Activated CD8-positive, alpha-beta memory T cell treated with anti-CD3 and anti-CD28 coated beads, Interleukin-2, amount 10 ng/mL, durations not matched to agents 7 days and 5 days (primary cell): ENCODE measurements at regions not wholly inside any gene's neighbourhood (a gene's known extent, or its start where the extent isn't known, plus 50 kb on each side); places are given as distances from the start of the nearest gene placed in this dataset.
A peak's percentile ranks its signal among the peaks of the same experiment; 100 is the strongest.
"Not testable (repeated sequence)": the region's sequence is repeated elsewhere in the genome, so short reads cannot be mapped to it uniquely, and the experiment has no call there.

Source experiments
- ATAC-seq: fragments of 150-1000 bp; cut with Tn5 transposase; one replicate; pipeline ENCODE4 v1.10.0; 2021; ENCODE audit warnings: moderate library complexity
- CTCF ChIA-PET: fragments of 350-600 bp; sonication (Branson Sonifier 250); formaldehyde crosslinking; loops from one replicate; lab custom pipeline; 2021; ENCODE audit warnings: antibody characterized with exemption; lab: Charles Lee
- DNase-seq: peaks from one replicate; pipeline ENCODE4 v3.0.0-alpha.2; 2020
- H3K27ac Mint-ChIP-seq: one replicate; pipeline ENCODE4 v1.8.0; 2021; ENCODE audit warnings: mild to moderate bottlenecking, mixed read lengths
- H3K27me3 Mint-ChIP-seq: one replicate; pipeline ENCODE4 v1.8.0; 2021; ENCODE audit warnings: mixed read lengths
- H3K36me3 Mint-ChIP-seq: one replicate; pipeline ENCODE4 v1.8.0; 2021; ENCODE audit warnings: mild to moderate bottlenecking, mixed read lengths
- H3K4me1 Mint-ChIP-seq: one replicate; pipeline ENCODE4 v1.8.0; 2021; ENCODE audit warnings: mixed read lengths
- H3K4me3 Mint-ChIP-seq: one replicate; pipeline ENCODE4 v1.8.0; 2021; ENCODE audit warnings: mild to moderate bottlenecking, moderate library complexity, mixed read lengths
- H3K9me3 Mint-ChIP-seq: one replicate; pipeline ENCODE4 v1.8.0; 2022; ENCODE audit warnings: low read depth, mixed read lengths

DNA sequence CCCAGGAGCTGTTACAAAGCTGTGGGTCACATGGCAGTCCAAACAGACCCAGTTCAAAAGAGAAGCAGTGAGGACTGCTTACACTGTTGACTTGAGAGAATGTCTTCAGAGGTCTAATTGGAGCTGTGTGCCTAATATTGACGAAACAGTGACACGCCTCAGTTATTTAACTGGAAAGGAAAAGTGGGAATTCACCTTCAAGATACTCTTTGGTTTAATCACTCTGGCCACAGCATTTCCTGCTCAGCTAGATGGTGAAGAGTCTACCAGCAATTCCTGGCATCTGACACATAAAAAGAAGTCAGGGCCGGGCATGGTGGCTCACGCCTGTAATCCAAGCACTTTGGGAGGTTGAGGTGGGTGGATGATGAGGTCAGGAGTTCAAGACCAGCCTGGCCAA is 326.4 kb downstream of the SV2B start:
- CTCF ChIA-PET, result no interaction called here
- H3K4me1 Mint-ChIP-seq, result peaks cover 42% of the 10 kb centered on the region
- H3K4me3 Mint-ChIP-seq, result no peak overlapping the region
- H3K27me3 Mint-ChIP-seq, result peaks cover 8% of the 10 kb centered on the region
- peaks cover 6% of the 10 kb centered on the region for H3K36me3 Mint-ChIP-seq
- DNase-seq (no peak), ATAC-seq (no peak)
- H3K9me3 Mint-ChIP-seq, result no peaks in the 10 kb centered on the region
- no peak overlapping the region for H3K27ac Mint-ChIP-seq

DNA sequence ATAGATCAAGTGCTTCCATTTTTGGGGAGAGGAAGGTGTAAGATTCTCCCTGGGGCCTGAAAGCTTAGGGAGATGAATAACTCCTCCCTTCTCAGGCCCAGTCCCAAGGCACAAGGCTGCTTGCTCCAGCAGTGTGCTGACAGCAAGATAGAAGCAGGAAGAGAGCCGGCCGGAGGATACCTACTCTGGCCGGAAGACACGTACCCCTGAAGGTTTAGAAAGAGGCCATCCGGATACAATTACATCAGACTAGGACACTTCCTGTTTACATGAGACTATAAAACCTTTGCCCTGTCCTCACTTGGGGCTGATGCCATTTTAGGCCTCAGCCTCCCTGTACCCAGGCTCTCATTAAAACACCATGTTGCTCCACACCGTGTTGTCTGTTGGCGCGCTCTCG is 329.9 kb downstream of the SV2B start:
- no peaks in the 10 kb centered on the region for H3K9me3 Mint-ChIP-seq
- no peak for ATAC-seq
- peaks cover 3% of the 10 kb centered on the region for H3K27me3 Mint-ChIP-seq
- CTCF ChIA-PET, result no interaction called here
- H3K4me3 Mint-ChIP-seq, result no peak overlapping the region
- H3K4me1 Mint-ChIP-seq, result peaks cover 15% of the 10 kb centered on the region
- H3K27ac Mint-ChIP-seq, result no peak overlapping the region
- DNase-seq, result no peak
- peaks cover 2% of the 10 kb centered on the region for H3K36me3 Mint-ChIP-seq

DNA sequence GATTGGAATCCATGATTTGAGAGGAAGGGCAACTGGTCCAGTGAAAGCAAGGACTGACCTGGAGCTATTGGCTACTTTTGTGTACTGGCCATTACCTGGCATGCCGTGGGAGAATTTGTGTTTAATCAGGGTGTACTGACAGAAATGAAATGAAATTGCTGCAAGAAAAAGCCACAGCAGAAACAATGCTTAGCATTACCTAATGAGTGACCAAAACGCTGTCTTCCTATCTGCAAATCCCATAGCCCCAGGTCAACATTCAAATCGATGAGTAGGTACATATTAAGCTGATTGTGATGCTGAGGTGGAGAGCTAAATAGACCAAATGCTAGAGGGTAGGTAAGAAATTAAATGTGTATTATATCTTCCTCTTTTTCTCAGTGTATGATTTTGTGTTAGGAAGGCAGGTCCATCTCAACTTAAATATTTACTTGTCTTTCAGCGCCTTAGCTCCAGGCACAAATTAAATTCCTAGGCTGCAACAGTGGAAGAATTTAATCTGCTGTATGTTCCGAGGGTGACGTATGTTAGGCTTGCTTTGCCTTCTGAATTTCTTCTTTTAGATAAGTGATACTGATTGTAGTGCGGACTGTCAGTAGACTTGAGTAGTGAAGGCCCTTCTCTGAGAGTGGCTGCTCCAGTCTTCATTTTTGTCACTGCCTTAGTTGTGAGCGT is 331.1 kb downstream of the SV2B start:
- Mint-ChIP-seq H3K27me3 (no peaks in the 10 kb centered on the region), H3K9me3 (no peaks in the 10 kb centered on the region), H3K4me1 (peaks cover 13% of the 10 kb centered on the region), H3K27ac (no peak overlapping the region), H3K36me3 (peaks cover 1% of the 10 kb centered on the region), H3K4me3 (no peak overlapping the region)
- DNase-seq, result no peak
- CTCF ChIA-PET, result no interaction called here
- no peak for ATAC-seq

DNA sequence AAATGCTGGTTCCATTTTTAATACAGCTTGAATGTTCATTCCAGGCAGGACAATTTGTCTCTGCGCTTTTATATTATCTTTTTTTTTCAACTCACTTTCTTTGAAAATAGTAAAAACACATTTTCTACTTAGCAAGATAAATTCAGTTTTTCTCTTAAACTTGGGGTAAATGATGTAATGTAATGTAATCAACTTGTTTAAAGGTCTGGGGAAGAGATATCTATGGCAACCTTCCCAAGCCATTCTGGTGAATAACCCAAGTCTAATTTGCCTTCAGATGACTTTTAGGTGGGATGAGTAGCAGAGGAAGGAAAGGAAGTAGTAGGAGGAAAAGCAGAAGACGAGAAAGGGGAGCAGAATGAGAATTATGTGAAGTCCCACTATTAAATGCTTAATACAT is 335.1 kb downstream of the SV2B start:
- CTCF ChIA-PET, result interaction anchor here (1.3 kb wide), 1 partner anchor 271 kb away, joined by 3 read pairs; no protein-coding TSS in a partner anchor
- H3K4me3 Mint-ChIP-seq, result no peak overlapping the region
- H3K27ac Mint-ChIP-seq, result no peak overlapping the region
- ATAC-seq (no peak), DNase-seq (no peak)
- H3K4me1 Mint-ChIP-seq, result no peaks in the 10 kb centered on the region
- peaks cover 2% of the 10 kb centered on the region for H3K36me3 Mint-ChIP-seq
- peaks cover 5% of the 10 kb centered on the region for H3K9me3 Mint-ChIP-seq
- H3K27me3 Mint-ChIP-seq, result no peaks in the 10 kb centered on the region

DNA sequence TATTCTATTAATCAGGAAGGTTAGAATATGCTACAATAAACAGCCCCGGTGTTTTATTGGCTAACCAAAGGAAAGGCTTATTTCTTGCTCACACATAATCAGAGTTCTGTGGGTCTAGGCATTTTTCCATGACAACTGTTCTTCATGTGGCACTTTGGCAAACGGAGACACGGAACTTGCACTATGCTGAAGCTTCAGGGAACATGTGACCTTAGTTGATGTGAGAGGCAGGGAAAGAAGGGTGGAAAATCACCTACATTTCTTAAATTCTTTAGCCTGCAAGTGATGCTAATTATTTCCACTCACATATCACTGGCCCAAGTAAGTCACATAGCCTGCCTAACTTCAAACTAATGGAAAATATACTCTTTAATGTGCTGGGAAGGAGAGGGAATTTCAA is 344.6 kb downstream of the SV2B start:
- peaks cover 2% of the 10 kb centered on the region for H3K9me3 Mint-ChIP-seq
- no peak for DNase-seq
- H3K4me1 Mint-ChIP-seq, result no peaks in the 10 kb centered on the region
- no peak overlapping the region for H3K4me3 Mint-ChIP-seq
- no peak overlapping the region for H3K27ac Mint-ChIP-seq
- ATAC-seq, result no peak
- no peaks in the 10 kb centered on the region for H3K36me3 Mint-ChIP-seq
- peaks cover 8% of the 10 kb centered on the region for H3K27me3 Mint-ChIP-seq
- CTCF ChIA-PET, result no interaction called here

DNA sequence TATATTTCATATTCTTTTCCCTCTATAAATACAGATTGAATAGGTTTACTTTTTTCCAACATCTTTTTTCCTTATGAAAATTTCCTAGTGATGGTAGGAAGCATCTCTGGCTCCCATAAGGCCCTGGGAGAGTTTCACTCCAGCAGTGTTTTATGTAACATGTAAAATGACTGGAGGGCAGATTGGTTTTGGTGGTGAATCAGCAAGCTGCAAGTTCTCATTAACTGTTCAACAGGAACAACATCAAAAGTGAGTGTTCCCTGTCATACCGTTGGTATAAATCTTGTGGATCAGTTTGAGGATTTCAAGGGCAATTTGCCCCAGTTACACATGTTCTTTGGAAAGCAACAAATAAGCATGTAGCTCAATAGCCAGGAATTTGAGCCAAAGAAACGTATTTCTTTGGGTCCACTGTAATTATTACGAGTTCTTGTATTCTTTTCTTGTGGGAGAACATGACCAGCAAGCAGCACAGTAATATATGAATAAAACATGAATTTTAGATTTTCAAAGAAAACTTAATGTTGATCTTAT is 345.7 kb downstream of the SV2B start:
- no peak overlapping the region for H3K27ac Mint-ChIP-seq
- ATAC-seq, result no peak

DNA sequence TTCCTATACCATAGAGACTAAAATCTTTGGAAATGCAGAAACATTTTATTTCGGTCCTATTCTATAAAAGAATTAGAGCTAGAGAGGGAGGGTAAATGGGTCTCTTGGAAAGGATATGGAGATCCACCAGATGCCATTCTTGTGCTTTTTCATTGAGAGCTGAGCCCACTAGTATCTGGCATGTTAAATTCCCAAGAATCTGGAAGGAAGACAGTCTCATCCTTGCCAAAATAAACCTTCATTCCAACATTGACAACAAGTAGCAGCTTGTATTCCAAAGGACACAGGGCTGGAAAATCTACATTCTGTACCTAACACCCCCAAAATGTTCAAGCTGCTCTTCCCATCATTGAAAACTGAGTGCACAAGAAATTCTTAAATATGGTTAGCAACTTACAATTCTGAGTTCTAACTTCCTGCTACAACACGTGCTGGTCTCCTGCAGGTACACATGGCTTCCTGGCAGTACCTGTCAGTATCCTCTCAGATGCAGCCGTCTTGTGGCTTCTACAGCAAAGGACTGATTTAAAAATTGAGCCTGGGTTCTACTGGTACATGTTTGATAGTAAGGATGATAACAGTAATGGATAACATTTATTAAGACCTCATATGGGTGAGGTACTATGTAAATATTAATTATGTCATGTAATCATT is 348.1 kb downstream of the SV2B start:
- Mint-ChIP-seq H3K4me1 (peaks cover 5% of the 10 kb centered on the region), H3K27me3 (peaks cover 6% of the 10 kb centered on the region), H3K4me3 (no peak overlapping the region), H3K9me3 (peaks cover 2% of the 10 kb centered on the region), H3K36me3 (peaks cover under 1% of the 10 kb centered on the region), H3K27ac (no peak overlapping the region)
- DNase-seq (no peak), ATAC-seq (no peak)
- CTCF ChIA-PET, result no interaction called here

More for the DNA sequence above, 345.7 kb downstream of the SV2B start:
- no peak overlapping the region for H3K4me3 Mint-ChIP-seq
- peaks cover 8% of the 10 kb centered on the region for H3K27me3 Mint-ChIP-seq
- no peak for DNase-seq
- no peaks in the 10 kb centered on the region for H3K4me1 Mint-ChIP-seq
- peaks cover 2% of the 10 kb centered on the region for H3K9me3 Mint-ChIP-seq
- H3K36me3 Mint-ChIP-seq, result no peaks in the 10 kb centered on the region
- CTCF ChIA-PET, result no interaction called here

DNA sequence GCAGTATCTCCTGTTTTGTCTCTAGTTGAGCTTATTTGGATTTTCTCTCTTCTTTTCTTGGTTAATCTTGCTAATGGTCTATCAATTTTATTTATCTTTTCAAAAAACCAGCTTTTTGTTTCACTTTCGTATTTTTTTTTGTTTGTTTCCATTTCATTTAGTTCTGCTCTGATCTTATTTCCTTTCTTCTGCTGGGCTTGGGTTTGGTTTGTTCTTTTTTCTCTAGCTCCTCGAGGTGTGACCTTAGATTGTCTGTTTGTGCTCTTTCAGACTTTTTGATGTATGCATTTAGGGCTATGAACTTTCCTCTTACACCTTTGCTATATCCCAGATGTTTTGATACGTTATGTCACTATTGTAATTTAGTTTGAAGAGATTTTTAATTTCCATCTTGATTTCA is 353.3 kb downstream of the SV2B start:
- not testable (repeated sequence) for H3K27me3 Mint-ChIP-seq, ATAC-seq, DNase-seq
- CTCF ChIA-PET, result interaction anchor here (1.6 to 1.7 kb wide), 2 partner anchors 16 to 150 kb away, joined by 3 to 5 read pairs; no protein-coding TSS in a partner anchor
- Mint-ChIP-seq H3K27ac (peak overlapping the region; percentile 69), H3K36me3 (peaks cover 21% of the 10 kb centered on the region), H3K4me1 (peaks cover 19% of the 10 kb centered on the region), H3K4me3 (peak overlapping the region; percentile 10), H3K9me3 (peaks cover 13% of the 10 kb centered on the region)

DNA sequence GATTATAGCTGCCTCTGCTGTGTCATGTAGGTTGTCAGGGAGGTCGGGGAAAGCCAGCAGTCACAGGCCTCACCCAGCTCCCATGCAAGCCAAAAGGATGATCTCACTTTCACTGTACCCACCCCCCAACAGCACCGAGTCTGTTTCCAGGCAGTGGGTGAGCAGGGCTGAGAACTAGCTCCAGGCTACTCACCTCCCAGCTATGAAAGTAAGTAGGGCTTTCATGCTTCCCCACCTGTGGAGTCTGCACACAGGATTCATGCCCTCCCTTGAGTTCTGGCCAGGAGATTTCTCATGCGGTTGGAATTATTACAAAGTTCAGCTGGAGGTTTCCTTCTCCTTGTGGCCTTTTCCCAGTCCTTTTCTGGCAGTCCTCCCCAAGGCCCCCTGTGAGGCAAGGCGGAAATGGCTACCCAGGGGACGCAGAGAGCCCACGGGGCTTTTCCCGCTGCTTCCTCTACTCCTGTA is 356.2 kb downstream of the SV2B start:
- Mint-ChIP-seq H3K4me3 (no peak overlapping the region), H3K36me3 (peaks cover 21% of the 10 kb centered on the region), H3K4me1 (peaks cover 19% of the 10 kb centered on the region), H3K27me3 (peaks cover 2% of the 10 kb centered on the region), H3K9me3 (peaks cover 11% of the 10 kb centered on the region), H3K27ac (no peak overlapping the region)
- DNase-seq (no peak), ATAC-seq (no peak)
- CTCF ChIA-PET, result no interaction called here

DNA sequence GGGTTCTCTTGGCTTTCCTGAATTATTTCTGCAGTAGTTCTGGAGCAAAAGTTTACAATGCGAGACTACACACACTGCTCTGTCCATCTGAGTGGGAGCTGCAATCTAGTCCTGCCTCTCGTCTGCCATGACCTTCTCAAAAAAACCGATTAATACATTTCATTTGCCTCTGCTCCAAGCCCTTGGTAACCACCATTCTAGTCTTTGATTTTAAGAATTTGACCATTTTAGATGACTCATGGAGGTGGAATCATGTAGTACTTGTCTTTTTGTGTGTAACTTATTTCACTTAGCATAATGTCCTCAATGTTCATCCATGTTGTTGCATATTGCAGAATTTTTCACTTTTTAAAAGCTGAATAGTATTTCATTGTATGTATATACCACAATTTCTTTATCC is 356.9 kb downstream of the SV2B start:
- peaks cover 21% of the 10 kb centered on the region for H3K36me3 Mint-ChIP-seq
- H3K27me3 Mint-ChIP-seq, result peaks cover 2% of the 10 kb centered on the region
- ATAC-seq, result no peak

DNA sequence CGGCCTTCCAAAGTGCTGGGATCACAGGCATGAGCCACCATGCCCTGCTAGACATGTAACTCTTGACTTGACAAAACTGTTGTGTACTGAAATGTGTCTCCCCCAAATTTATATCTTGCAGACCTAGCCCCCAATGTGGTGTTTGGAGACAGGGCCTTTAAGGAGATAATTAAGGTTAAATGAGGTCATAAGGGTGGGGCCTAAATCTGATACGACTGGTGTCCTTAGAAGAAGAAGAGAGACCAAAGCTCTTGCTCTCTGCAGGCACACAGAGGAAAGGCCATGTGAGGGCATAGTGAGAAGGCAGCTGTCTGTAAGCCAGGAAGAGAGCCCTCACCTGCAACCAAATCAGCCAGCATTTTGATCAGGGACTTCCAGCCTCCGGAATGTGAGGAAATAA is 361.3 kb downstream of the SV2B start:
- no peak overlapping the region for H3K27ac Mint-ChIP-seq
- no peaks in the 10 kb centered on the region for H3K4me1 Mint-ChIP-seq
- no peak overlapping the region for H3K4me3 Mint-ChIP-seq
- CTCF ChIA-PET, result no interaction called here
- ATAC-seq, result no peak
- no peaks in the 10 kb centered on the region for H3K9me3 Mint-ChIP-seq
- H3K36me3 Mint-ChIP-seq, result no peaks in the 10 kb centered on the region
- H3K27me3 Mint-ChIP-seq, result peaks cover 2% of the 10 kb centered on the region
- DNase-seq, result no peak

More for the DNA sequence above, 356.9 kb downstream of the SV2B start:
- H3K9me3 Mint-ChIP-seq, result peaks cover 11% of the 10 kb centered on the region
- H3K4me1 Mint-ChIP-seq, result peaks cover 19% of the 10 kb centered on the region
- H3K27ac Mint-ChIP-seq, result no peak overlapping the region
- CTCF ChIA-PET, result no interaction called here
- H3K4me3 Mint-ChIP-seq, result no peak overlapping the region
- no peak for DNase-seq

DNA sequence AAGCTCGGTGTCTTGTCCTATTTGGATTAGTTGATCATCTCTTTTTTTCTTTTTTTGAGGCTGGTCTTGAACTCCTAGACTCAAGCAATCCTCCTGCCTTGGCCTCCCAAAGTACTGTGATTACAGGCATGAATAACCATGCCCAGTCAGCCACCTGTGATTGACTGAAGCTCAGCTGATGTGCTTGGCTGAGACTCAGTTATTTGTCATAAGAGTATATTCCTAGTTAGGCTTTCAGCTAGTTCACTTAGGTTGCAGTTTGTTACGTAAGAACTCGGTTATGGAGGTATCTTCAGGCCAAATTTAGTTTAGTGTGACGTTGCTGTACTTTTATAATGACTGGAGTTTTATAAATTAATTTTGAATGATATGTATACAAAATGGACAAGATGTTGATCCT is 365.0 kb downstream of the SV2B start:
- ATAC-seq, result no peak
- Mint-ChIP-seq H3K36me3 (peaks cover 5% of the 10 kb centered on the region), H3K27ac (no peak overlapping the region), H3K9me3 (no peaks in the 10 kb centered on the region), H3K4me3 (no peak overlapping the region), H3K27me3 (no peaks in the 10 kb centered on the region), H3K4me1 (peaks cover 20% of the 10 kb centered on the region)
- CTCF ChIA-PET, result no interaction called here
- DNase-seq, result no peak

DNA sequence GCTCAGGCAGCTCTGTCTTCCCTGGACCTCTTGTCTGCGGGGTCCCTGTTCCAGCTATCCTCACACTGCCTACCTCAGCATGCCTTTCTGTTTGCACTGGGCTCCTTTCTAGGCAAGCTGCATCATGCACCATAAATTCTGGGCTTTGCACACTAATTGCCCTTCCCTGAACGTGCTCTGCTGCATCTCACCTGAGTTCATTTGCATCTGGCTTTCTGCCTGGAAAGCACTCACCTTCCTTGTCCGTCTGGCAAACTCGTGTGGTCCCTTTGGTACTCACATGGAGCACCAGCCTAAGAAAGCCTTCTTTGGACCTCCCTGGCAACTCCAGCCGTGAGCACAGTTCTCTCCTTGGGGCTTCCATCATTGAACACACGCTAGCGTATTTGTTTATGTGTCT is 365.6 kb downstream of the SV2B start:
- CTCF ChIA-PET, result no interaction called here
- no peak overlapping the region for H3K27ac Mint-ChIP-seq
- ATAC-seq, result no peak
- no peaks in the 10 kb centered on the region for H3K27me3 Mint-ChIP-seq
- H3K9me3 Mint-ChIP-seq, result no peaks in the 10 kb centered on the region
- peaks cover 26% of the 10 kb centered on the region for H3K4me1 Mint-ChIP-seq
- DNase-seq, result no peak
- peaks cover 5% of the 10 kb centered on the region for H3K36me3 Mint-ChIP-seq
- no peak overlapping the region for H3K4me3 Mint-ChIP-seq
